ENCODE measurements at regions not wholly inside any gene's neighbourhood (a gene's known extent, or its start where the extent isn't known, plus 50 kb on each side); places are given as distances from the start of the nearest gene placed in this dataset.
"Not testable (repeated sequence)": the region's sequence is repeated elsewhere in the genome, so short reads cannot be mapped to it uniquely, and the experiment has no call there.

DNA sequence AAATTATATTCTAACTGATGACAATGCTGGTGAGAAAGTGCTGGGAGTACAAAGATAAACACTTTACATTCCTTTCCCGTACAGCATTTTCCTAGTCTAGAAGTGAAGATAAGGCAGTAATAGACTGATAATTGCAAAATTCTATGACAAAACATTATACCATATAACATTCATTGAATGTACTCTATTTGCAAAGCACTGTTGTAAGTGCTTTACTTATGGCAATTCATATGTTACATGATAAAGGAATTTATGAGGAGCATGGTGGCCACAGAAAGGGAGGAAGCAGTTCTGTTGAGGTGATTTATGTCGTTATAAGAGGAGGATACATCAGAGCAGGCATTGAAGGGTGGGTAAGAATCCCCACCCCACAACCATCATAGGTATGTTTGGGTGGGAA lies 434.8 kb downstream of the RAB38 start:
- Mint-ChIP-seq H3K4me1 (ENCODE audit: low read depth) (no peaks in the 10 kb centered on the region), H3K27me3 (ENCODE audit: low read depth) (no peaks in the 10 kb centered on the region), H3K4me3 (no peak overlapping the region), H3K36me3 (ENCODE audit: insufficient read depth) (no peaks in the 10 kb centered on the region), H3K9me3 (no peaks in the 10 kb centered on the region)
- DNase-seq, result no peak
- no peak for ATAC-seq

DNA sequence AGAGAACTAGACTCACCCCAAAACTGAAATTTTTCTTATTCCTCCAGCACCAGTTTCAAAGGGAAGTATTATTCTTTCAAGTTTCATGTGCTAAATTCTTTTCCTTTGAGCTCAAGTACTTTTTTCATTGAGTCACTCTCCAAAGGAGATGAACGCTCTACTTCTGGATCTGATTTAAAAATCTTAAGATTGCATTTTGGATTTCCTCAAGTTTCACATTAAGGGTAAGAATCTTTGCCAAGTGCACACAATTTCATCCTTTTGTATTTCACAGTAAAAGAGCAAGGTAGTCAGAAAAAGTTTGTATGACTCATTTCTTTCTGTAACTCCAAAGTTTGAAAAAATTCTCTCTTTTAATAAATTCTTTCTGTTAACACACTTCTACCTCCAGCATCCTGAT lies 435.5 kb downstream of the RAB38 start:
- H3K4me1 Mint-ChIP-seq (ENCODE audit: low read depth), result no peaks in the 10 kb centered on the region
- no peaks in the 10 kb centered on the region for H3K27me3 Mint-ChIP-seq (ENCODE audit: low read depth)
- H3K4me3 Mint-ChIP-seq, result no peak overlapping the region
- H3K36me3 Mint-ChIP-seq (ENCODE audit: insufficient read depth), result no peaks in the 10 kb centered on the region
- DNase-seq (no peak), ATAC-seq (no peak)
- H3K9me3 Mint-ChIP-seq, result no peaks in the 10 kb centered on the region

DNA sequence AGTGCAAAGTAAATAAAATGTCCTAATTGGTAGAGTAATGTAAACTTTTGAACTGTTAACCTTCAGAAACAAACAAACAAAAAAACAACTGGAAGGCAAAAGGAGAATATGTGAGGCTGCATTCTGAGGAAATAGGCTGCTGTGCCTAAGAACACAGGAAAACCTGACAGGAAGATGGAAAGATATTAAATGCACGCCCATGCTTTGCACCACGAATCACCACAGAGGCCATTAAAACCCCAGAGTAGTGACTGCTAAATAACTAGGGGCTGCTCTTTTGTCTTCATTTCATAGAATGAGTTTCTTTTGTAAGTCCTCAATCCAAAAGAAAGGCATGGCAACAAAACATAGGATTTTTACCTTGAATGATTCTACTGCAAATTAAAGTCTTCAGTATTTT lies 436.0 kb downstream of the RAB38 start:
- DNase-seq (no peak), ATAC-seq (no peak)
- Mint-ChIP-seq H3K9me3 (no peaks in the 10 kb centered on the region), H3K36me3 (ENCODE audit: insufficient read depth) (no peaks in the 10 kb centered on the region), H3K4me1 (ENCODE audit: low read depth) (no peaks in the 10 kb centered on the region), H3K4me3 (no peak overlapping the region), H3K27me3 (ENCODE audit: low read depth) (no peaks in the 10 kb centered on the region)

DNA sequence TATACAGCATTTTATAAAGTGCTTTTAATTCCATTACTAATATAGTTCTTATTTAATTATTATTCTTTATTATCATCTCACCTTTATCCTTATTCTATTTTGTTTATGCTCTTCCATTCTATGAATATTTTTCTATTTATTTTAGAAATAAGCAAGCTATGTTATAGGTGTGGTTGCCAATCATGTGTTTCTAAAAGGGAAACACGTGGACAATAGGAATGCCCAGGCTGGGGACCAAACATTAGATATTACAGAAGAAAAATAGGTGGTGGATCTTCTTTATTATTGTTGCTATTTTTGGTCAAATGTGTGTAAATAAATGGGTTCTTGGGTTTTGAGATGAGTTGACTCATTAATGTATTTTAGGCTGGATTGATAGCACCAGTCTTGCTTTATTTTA lies 438.3 kb downstream of the RAB38 start:
- H3K4me1 Mint-ChIP-seq (ENCODE audit: low read depth), result no peaks in the 10 kb centered on the region
- no peaks in the 10 kb centered on the region for H3K27me3 Mint-ChIP-seq (ENCODE audit: low read depth)
- no peak for DNase-seq
- no peaks in the 10 kb centered on the region for H3K36me3 Mint-ChIP-seq (ENCODE audit: insufficient read depth)
- no peak overlapping the region for H3K4me3 Mint-ChIP-seq
- ATAC-seq, result no peak
- no peaks in the 10 kb centered on the region for H3K9me3 Mint-ChIP-seq

DNA sequence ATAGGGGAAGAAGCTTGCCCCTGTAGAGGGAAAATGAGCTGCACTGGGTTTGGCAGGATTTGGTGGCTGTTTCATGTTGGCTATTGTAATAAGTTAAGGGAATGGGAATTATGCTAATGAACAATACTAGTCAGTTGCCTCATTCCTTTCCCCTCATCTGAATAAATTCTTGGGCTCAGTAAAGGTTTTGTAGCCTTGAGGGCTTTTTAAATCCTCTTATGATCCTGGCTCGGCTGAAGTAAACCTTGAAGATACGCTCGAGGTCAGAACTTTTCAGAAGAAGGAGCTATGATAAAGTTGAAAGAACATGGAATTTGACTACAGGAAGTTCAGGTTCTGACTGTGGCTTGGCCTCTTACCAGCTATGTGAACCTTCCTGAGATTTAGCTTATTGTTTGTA lies 448.7 kb downstream of the RAB38 start:
- Mint-ChIP-seq H3K27me3 (ENCODE audit: low read depth) (no peaks in the 10 kb centered on the region), H3K4me1 (ENCODE audit: low read depth) (no peaks in the 10 kb centered on the region), H3K36me3 (ENCODE audit: insufficient read depth) (no peaks in the 10 kb centered on the region), H3K4me3 (no peak overlapping the region), H3K9me3 (peaks cover 4% of the 10 kb centered on the region)
- no peak for DNase-seq
- no peak for ATAC-seq

DNA sequence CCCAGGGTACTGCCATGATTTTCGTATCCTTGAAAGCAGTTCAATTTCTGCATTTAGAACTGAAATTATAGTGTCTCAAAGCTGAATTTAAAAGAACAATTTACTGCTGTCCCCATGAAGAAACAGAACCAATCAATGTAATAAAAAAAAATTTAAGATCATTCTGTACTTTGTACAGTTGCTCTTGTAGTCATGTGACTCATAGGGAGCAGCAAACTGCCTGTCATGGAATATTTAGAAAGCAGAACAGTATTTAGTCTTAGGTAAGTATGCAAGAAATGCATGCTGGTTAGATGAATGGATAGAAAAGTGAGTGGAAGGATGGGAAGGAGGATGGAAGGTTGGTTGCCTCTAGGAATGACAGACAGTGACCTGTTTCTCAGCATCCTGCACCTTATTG lies 450.9 kb downstream of the RAB38 start:
- ATAC-seq (no peak), DNase-seq (no peak)
- no peaks in the 10 kb centered on the region for H3K27me3 Mint-ChIP-seq (ENCODE audit: low read depth)
- no peak overlapping the region for H3K4me3 Mint-ChIP-seq
- no peaks in the 10 kb centered on the region for H3K4me1 Mint-ChIP-seq (ENCODE audit: low read depth)
- no peaks in the 10 kb centered on the region for H3K9me3 Mint-ChIP-seq
- no peaks in the 10 kb centered on the region for H3K36me3 Mint-ChIP-seq (ENCODE audit: insufficient read depth)

DNA sequence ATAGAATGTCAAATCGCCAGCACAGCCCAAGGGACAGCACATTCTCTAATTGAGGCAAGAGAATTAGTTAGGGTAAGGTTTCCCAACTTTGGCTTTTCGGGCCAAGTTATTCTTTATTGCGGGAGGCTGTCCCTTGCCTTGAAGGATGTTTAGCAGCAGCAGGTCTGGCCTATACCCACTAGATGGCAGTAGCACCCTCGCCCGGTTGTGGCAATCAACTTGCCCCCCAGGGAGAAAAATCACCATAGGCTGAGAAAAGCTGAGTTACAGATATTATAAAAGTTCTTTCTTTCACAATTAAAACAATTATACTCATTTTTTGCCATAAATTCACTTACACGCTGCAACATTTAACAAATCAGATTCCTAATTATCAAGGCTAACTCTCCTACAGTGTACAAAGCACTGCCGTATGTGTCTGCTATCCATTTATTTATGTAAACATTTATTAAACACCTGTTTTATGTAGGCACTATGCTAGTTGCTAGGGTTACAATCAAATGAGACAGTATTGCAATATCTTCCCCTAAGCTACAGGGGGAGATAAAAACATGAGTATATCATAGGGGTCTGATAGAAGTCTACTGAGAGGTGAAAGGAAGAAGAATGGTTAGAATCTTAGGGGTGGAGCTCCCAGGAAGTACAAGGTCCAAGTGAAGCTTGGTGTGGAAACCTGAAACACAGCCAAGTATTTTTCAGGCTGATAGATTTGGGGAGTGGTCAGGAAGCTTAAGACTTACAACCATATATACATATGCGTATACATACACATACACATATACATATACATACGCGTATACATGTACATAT lies 452.3 kb downstream of the RAB38 start:
- Mint-ChIP-seq H3K9me3 (no peaks in the 10 kb centered on the region), H3K36me3 (ENCODE audit: insufficient read depth) (no peaks in the 10 kb centered on the region), H3K4me3 (no peak overlapping the region), H3K27me3 (ENCODE audit: low read depth) (no peaks in the 10 kb centered on the region), H3K4me1 (ENCODE audit: low read depth) (no peaks in the 10 kb centered on the region)
- DNase-seq (no peak), ATAC-seq (no peak)

DNA sequence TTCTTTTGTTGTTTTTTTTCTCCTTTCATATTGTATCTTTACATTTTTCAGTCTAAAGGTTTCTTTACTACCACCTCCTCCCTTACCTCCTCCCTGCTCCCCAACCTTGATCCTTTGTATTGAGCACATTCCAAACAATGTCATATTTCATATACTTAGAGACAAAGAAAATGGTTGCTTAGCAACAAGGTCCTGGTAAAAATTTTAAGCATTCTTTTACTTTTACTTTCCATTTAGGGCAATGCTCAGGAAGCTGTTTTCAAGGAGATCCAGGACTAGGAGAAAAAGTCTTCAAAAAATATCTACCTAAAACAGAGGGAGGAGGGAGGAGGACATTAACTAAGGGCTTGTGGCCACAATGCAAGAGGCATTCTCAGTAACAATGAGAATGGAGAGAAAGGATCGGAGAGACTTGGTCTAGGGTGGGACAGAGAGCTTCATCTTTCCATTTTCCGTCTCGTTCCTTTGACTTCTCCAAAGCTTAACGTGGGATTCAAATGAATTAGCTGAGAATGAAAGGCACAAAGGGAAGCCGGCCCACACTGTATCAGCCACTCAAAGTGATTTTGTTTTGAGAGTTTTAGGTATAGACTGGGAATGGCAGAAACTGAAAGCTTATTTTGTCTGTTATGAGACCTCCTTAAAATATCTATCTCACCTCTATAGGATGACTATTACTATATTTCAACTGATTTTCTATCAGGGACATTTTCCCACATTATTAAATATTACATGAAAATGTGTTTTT lies 455.7 kb downstream of the RAB38 start:
- Mint-ChIP-seq H3K4me1 (ENCODE audit: low read depth) (no peaks in the 10 kb centered on the region), H3K4me3 (no peak overlapping the region), H3K36me3 (ENCODE audit: insufficient read depth) (no peaks in the 10 kb centered on the region), H3K9me3 (no peaks in the 10 kb centered on the region), H3K27me3 (ENCODE audit: low read depth) (no peaks in the 10 kb centered on the region)
- no peak for DNase-seq
- no peak for ATAC-seq

DNA sequence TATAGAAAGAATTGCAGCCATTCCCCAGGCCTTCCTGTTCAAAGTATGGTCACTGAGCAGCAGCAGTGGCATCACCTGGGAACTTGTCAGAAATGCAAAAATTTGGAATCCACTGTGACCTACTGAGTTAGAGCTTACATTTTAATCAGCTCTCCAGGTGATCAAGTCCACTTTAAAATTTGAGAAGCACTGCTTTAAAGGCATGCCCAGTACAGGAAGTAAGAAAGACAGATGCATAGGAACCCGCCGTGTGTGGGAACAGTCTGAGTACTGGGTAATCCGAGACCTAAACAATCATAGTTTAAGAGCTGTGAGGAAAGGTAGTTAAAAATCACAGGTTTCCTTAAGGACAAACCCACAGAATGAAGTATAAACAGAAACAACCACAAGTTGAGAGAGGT lies 462.4 kb downstream of the RAB38 start:
- Mint-ChIP-seq H3K27me3 (ENCODE audit: low read depth) (no peaks in the 10 kb centered on the region), H3K4me1 (ENCODE audit: low read depth) (no peaks in the 10 kb centered on the region), H3K36me3 (ENCODE audit: insufficient read depth) (no peaks in the 10 kb centered on the region), H3K9me3 (peaks cover 12% of the 10 kb centered on the region), H3K4me3 (no peak overlapping the region)
- ATAC-seq, result no peak
- no peak for DNase-seq

DNA sequence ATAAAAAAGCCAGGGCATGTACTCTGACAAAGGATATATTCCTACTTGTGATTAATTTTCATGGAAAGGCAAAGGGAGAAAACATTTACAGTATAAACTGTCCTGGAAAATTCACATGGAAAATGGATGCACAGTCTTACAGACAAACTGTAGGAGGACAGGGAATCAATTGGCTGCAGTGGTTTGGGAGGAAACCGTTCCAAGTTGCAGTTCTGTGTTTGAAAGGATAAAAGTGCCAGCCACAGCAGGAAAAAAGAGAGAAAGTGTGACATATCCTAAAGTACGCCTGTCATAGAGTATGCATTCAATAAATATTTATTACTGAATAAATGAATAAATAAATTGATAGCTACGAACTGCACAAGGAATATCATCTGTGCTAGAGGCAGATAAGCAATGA lies 462.9 kb downstream of the RAB38 start:
- Mint-ChIP-seq H3K4me3 (no peak overlapping the region), H3K27me3 (ENCODE audit: low read depth) (no peaks in the 10 kb centered on the region), H3K4me1 (ENCODE audit: low read depth) (no peaks in the 10 kb centered on the region), H3K36me3 (ENCODE audit: insufficient read depth) (no peaks in the 10 kb centered on the region), H3K9me3 (peaks cover 13% of the 10 kb centered on the region)
- ATAC-seq, result no peak
- DNase-seq, result no peak

DNA sequence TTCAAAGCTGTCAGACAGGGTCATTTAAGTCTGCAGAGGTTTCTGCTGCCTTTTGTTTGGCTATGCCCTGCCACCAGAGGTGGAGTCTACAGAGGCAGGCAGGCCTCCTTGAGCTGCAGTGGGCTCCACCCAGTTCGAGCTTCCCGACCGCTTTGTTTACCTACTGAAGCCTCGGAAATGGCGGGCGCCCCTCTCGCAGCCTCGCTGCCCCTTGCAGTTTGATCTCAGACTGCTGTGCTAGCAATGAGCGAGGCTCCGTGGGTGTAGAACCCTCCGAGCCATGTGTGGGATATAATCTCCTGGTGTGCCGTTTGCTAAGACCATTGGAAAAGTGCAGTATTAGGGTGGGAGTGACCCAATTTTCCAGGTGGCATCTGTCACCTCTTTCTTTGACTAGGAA lies 471.7 kb downstream of the RAB38 start:
- H3K27me3 Mint-ChIP-seq (ENCODE audit: low read depth), result not testable (repeated sequence)

DNA sequence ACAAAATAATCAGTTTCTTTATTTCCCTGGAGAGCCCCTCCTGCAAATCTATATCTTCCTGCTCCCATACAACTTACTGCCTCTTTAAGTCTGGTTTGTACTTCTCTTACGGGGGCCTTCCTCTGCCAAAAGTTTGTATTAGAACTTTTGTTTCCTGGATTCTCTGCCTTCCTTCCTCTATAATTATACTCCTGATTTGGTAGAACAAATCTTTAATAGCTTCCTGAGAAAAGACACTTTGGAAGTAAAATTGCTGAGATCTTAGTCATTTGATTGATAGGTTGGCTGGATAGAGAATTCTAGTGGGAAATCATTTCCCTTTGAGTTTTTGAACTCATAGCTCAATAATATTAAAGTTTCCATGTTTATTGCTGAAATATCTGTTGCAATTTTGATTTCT lies 499.2 kb downstream of the RAB38 start:
- DNase-seq (no peak), ATAC-seq (no peak)
- Mint-ChIP-seq H3K9me3 (no peaks in the 10 kb centered on the region), H3K4me1 (ENCODE audit: low read depth) (no peaks in the 10 kb centered on the region), H3K36me3 (ENCODE audit: insufficient read depth) (no peaks in the 10 kb centered on the region), H3K4me3 (no peak overlapping the region), H3K27me3 (ENCODE audit: low read depth) (no peaks in the 10 kb centered on the region)

More for the DNA sequence above, 471.7 kb downstream of the RAB38 start:
- not testable (repeated sequence) for H3K4me3 Mint-ChIP-seq; H3K4me1 Mint-ChIP-seq (ENCODE audit: low read depth); DNase-seq; ATAC-seq; H3K36me3 Mint-ChIP-seq (ENCODE audit: insufficient read depth)
- peaks cover 32% of the 10 kb centered on the region for H3K9me3 Mint-ChIP-seq

DNA sequence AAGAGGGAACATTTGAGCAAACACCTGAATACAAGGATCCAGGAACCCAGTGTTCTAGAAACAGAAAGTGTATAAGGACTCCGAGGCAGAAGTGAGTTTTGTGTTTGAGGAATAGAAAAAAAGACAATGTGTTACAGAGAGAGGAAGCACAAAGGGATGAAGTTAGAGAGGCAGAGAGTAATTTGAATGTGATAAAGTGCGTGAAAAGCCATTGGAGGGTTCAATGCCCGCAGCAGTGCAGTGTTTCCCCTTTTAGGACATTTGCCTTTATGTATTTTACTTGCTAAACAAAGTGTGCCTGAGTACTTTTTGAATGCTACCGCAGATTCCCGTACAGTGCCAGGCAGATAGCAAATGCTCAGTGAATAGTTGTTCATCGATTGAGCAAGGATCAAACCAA lies 508.5 kb downstream of the RAB38 start:
- Mint-ChIP-seq H3K4me1 (ENCODE audit: low read depth) (no peaks in the 10 kb centered on the region), H3K27me3 (ENCODE audit: low read depth) (no peaks in the 10 kb centered on the region), H3K36me3 (ENCODE audit: insufficient read depth) (no peaks in the 10 kb centered on the region), H3K4me3 (no peak overlapping the region), H3K9me3 (no peaks in the 10 kb centered on the region)
- DNase-seq, result no peak
- no peak for ATAC-seq

DNA sequence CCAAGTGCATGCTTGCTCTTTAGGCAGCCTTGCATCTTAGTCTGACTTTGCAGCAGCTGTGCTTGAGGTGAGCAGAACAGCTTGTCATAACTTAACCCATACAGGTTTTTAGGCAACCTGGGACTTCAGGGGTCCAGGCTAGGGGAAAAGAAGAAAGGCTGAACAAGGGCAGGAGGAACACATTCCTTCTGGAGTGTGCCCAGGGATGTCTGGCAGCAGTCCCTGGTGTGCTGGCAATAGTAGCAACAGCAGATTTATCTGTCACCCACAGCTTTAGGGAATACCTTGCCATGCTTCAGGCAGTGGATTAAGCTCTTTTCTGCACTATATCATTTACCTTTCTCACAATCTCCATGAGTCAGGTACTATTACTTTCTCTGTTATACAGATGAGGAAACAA lies 513.0 kb downstream of the RAB38 start:
- ATAC-seq (no peak), DNase-seq (no peak)
- Mint-ChIP-seq H3K36me3 (ENCODE audit: insufficient read depth) (no peaks in the 10 kb centered on the region), H3K4me3 (no peak overlapping the region), H3K9me3 (no peaks in the 10 kb centered on the region), H3K4me1 (ENCODE audit: low read depth) (no peaks in the 10 kb centered on the region), H3K27me3 (ENCODE audit: low read depth) (no peaks in the 10 kb centered on the region)

DNA sequence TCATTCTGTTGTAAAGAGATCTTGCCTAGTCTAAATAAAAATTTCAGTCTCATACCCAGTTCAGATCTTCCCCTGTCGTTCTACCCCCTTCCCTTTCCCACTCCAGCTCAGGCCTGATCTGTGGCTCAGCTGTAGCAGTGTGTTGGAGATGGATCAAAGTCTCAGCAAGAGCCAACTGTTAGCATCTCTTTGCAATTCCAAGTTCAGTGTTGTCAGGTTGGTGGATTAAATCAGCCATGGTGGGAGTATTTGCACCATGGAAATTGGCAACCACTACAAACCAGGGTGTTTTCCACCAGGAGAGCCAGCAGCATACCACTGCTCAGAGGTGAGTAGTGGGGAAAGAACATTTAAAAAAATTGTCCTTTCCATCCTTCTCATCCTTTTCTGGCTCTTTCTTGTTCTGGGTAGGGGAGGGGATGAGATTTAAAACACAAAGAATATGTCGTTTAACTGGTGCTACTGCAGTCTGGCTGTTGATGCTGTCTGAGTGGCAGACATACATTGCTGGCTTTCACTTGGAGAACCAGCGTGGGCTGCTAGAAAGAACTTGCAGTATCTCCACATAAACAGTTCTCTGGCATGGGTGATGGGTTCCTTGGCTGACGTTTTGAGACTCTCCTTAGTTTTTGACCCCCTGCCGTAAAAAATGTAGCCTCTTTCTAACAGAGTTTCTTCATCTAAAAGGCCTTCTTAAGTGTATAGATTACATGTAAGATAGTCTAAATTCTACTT lies 514.1 kb downstream of the RAB38 start:
- Mint-ChIP-seq H3K36me3 (ENCODE audit: insufficient read depth) (no peaks in the 10 kb centered on the region), H3K9me3 (no peaks in the 10 kb centered on the region), H3K4me1 (ENCODE audit: low read depth) (no peaks in the 10 kb centered on the region), H3K4me3 (no peak overlapping the region), H3K27me3 (ENCODE audit: low read depth) (no peaks in the 10 kb centered on the region)
- DNase-seq, result no peak
- no peak for ATAC-seq

Data from activated T-cell treated with anti-CD3 and anti-CD28 coated beads, Interleukin-2, amount 50 U/mL, for 4 hours (primary cell).